AG04450 (cell line): ENCODE measurements at regions not wholly inside any gene's neighbourhood (a gene's known extent, or its start where the extent isn't known, plus 50 kb on each side); places are given as distances from the start of the nearest gene placed in this dataset.

Source experiments
- CTCF ChIA-PET: fragments of 300-600, 350-600 bp; formaldehyde crosslinking; extraction: SDS; loops from one replicate; lab custom pipeline; 2022; ENCODE audit warnings: antibody characterized with exemption, inconsistent platforms; lab: Charles Lee
- POLR2A ChIA-PET: fragments of 350-600 bp; formaldehyde crosslinking; extraction: SDS; loops from one replicate; lab custom pipeline; 2021; ENCODE audit warnings: antibody characterized with exemption, inconsistent platforms; lab: Yijun Ruan, JAX
- DNase-seq: peaks from one replicate; pipeline ENCODE4 v3.0.0-alpha.2; 2011; ENCODE audit warnings: low read depth, low spot score
- H3K27ac ChIP-seq: one replicate; pipeline ENCODE4 v1.5.1; 2012; ENCODE audit warnings: low read depth, low read length, control low read depth
- H3K27me3 ChIP-seq: one replicate; pipeline ENCODE4 v1.6.0; 2012; ENCODE audit warnings: low read length; ENCODE audit not compliant: control insufficient read depth, insufficient read depth
- H3K4me3 ChIP-seq: 2 replicates; pipeline ENCODE4 v1.5.1; 2011; ENCODE audit warnings: mild to moderate bottlenecking, low read depth, low read length, control low read depth
- H3K9me3 ChIP-seq: 2 replicates; pipeline ENCODE4 v1.5.1; 2012; ENCODE audit warnings: low read length; ENCODE audit not compliant: control insufficient read depth, insufficient read depth
- CTCF ChIP-seq: IDR thresholded peaks from 2 replicates; pipeline ENCODE4 v1.5.1; 2011; ENCODE audit warnings: low read depth, low read length, control low read depth, inconsistent platforms

GRCh38 chr14:54106661-54107377 is 150.2 kb upstream of the BMP4 start:
- H3K27ac ChIP-seq = no peak overlapping the region
- POLR2A ChIA-PET = no interaction called here

GRCh38 chr14:54108481-54109471 is 152.2 kb upstream of the BMP4 start:
- CTCF ChIA-PET = interaction anchor here (0.6 kb wide), 1 partner anchor 536 kb away, joined by 3 read pairs; no protein-coding TSS in a partner anchor
- peak; percentile 48 for DNase-seq
- Histone ChIP-seq H3K4me3 (no peak overlapping the region), H3K9me3 (no peaks in the 10 kb centered on the region), H3K27me3 (no peaks in the 10 kb centered on the region), H3K27ac (no peak overlapping the region)
- TF ChIP-seq CTCF = no peak
- POLR2A ChIA-PET = no interaction called here

More at GRCh38 chr14:54106661-54107377, 150.2 kb upstream of the BMP4 start:
- H3K27me3 ChIP-seq = peaks cover 2% of the 10 kb centered on the region
- no peak for DNase-seq
- CTCF ChIA-PET = interaction anchor here (0.9 kb wide), 1 partner anchor 68 kb away, joined by 3 read pairs; no protein-coding TSS in a partner anchor
- no peak for TF ChIP-seq CTCF
- no peak overlapping the region for H3K4me3 ChIP-seq
- no peaks in the 10 kb centered on the region for H3K9me3 ChIP-seq

GRCh38 chr14:54109521-54110120 is 153.0 kb upstream of the BMP4 start:
- H3K4me3 ChIP-seq = no peak overlapping the region
- CTCF ChIA-PET = interaction anchor here (1.6 kb wide), 1 partner anchor 66 kb away, joined by 3 read pairs; no protein-coding TSS in a partner anchor
- TF ChIP-seq CTCF = no peak

GRCh38 chr14:54114941-54115340 is 158.3 kb upstream of the BMP4 start:
- Histone ChIP-seq H3K27ac (no peak overlapping the region), H3K27me3 (no peaks in the 10 kb centered on the region), H3K4me3 (no peak overlapping the region), H3K9me3 (no peaks in the 10 kb centered on the region)
- POLR2A ChIA-PET = no interaction called here
- CTCF ChIA-PET = no interaction called here
- DNase-seq = no peak
- TF ChIP-seq CTCF = no peak

More at GRCh38 chr14:54109521-54110120, 153.0 kb upstream of the BMP4 start:
- no peak overlapping the region for H3K27ac ChIP-seq
- H3K9me3 ChIP-seq = no peaks in the 10 kb centered on the region
- DNase-seq = no peak
- POLR2A ChIA-PET = interaction anchor here (0.7 kb wide), 1 partner anchor 1406 kb away, joined by 6 read pairs; no protein-coding TSS in a partner anchor
- no peaks in the 10 kb centered on the region for H3K27me3 ChIP-seq
